SK-N-SH (cell line): ENCODE measurements at regions not wholly inside any gene's neighbourhood (a gene's known extent, or its start where the extent isn't known, plus 50 kb on each side); places are given as distances from the start of the nearest gene placed in this dataset.

Source experiments
- CTCF ChIP-seq: fragments of 200-600 bp; sonication (generic); IDR thresholded peaks from 2 replicates; pipeline ENCODE4 v1.6.1; 2017; ENCODE audit warnings: antibody characterized with exemption, mild to moderate bottlenecking, moderate library complexity
- EP300 ChIP-seq, 2 experiments: IDR thresholded peaks; 2 replicates each; pipeline versions ENCODE4 v1.4.0 to v1.6.1; 2012; ENCODE audit warnings: borderline replicate concordance in 1 of 2, low read depth in 1 of 2, low read length in 1 of 2
- RCOR1 ChIP-seq: fragments of 150-350 bp; IDR thresholded peaks from 2 replicates; pipeline ENCODE4 v1.6.1; 2017; ENCODE audit warnings: antibody characterized with exemption, low read length
- SMC3 ChIP-seq: IDR thresholded peaks from 2 replicates; pipeline ENCODE4 v1.6.1; 2012; ENCODE audit warnings: low read depth, low read length, improper control_type of control experiment
- TAF1 ChIP-seq: IDR thresholded peaks from 2 replicates; pipeline ENCODE4 v1.6.1; 2012; ENCODE audit warnings: low read depth, mild to moderate bottlenecking, low read length, moderate library complexity, borderline replicate concordance
- TF ChIP-seq, protein P1 (sequence below): IDR thresholded peaks from 2 replicates; pipeline ENCODE4 v1.6.1; 2012; ENCODE audit warnings: mild to moderate bottlenecking, low read depth, low read length, moderate library complexity

GRCh38 chr10:61028861-61029361 lies 84.9 kb upstream of the RHOBTB1 start:
- TF ChIP-seq SMC3: no peak
- no peak for TF ChIP-seq TAF1
- TF ChIP-seq CTCF: no peak
- TF ChIP-seq, protein P1, sequence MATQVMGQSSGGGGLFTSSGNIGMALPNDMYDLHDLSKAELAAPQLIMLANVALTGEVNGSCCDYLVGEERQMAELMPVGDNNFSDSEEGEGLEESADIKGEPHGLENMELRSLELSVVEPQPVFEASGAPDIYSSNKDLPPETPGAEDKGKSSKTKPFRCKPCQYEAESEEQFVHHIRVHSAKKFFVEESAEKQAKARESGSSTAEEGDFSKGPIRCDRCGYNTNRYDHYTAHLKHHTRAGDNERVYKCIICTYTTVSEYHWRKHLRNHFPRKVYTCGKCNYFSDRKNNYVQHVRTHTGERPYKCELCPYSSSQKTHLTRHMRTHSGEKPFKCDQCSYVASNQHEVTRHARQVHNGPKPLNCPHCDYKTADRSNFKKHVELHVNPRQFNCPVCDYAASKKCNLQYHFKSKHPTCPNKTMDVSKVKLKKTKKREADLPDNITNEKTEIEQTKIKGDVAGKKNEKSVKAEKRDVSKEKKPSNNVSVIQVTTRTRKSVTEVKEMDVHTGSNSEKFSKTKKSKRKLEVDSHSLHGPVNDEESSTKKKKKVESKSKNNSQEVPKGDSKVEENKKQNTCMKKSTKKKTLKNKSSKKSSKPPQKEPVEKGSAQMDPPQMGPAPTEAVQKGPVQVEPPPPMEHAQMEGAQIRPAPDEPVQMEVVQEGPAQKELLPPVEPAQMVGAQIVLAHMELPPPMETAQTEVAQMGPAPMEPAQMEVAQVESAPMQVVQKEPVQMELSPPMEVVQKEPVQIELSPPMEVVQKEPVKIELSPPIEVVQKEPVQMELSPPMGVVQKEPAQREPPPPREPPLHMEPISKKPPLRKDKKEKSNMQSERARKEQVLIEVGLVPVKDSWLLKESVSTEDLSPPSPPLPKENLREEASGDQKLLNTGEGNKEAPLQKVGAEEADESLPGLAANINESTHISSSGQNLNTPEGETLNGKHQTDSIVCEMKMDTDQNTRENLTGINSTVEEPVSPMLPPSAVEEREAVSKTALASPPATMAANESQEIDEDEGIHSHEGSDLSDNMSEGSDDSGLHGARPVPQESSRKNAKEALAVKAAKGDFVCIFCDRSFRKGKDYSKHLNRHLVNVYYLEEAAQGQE: no peak
- TF ChIP-seq RCOR1: no peak
- no peak for TF ChIP-seq EP300 (IDR thresholded peaks at IDR 0.05; ENCODE audit: borderline replicate concordance in 1 of 2, low read depth in 1 of 2, low read length in 1 of 2)
